ENCODE measurements at regions not wholly inside any gene's neighbourhood (a gene's known extent, or its start where the extent isn't known, plus 50 kb on each side); places are given as distances from the start of the nearest gene placed in this dataset.

- no peak overlapping the region for H2AFZ ChIP-seq (ENCODE audit: low read length)
- H3K4me3 ChIP-seq (replicated peaks in 1 of 4; ENCODE audit: control extremely low read depth in 1 of 4, insufficient read depth in 1 of 4, low read depth in 3 of 4, low read length in 4 of 4), result no peak overlapping the region
- H3K79me2 ChIP-seq (ENCODE audit: control insufficient read depth, insufficient read depth, low read length), result no peaks in the 10 kb centered on the region
- no peak for TF ChIP-seq EZH2 (IDR thresholded peaks at IDR 0.05; ENCODE audit: low read length, missing control alignments)
- TF ChIP-seq, protein P1, sequence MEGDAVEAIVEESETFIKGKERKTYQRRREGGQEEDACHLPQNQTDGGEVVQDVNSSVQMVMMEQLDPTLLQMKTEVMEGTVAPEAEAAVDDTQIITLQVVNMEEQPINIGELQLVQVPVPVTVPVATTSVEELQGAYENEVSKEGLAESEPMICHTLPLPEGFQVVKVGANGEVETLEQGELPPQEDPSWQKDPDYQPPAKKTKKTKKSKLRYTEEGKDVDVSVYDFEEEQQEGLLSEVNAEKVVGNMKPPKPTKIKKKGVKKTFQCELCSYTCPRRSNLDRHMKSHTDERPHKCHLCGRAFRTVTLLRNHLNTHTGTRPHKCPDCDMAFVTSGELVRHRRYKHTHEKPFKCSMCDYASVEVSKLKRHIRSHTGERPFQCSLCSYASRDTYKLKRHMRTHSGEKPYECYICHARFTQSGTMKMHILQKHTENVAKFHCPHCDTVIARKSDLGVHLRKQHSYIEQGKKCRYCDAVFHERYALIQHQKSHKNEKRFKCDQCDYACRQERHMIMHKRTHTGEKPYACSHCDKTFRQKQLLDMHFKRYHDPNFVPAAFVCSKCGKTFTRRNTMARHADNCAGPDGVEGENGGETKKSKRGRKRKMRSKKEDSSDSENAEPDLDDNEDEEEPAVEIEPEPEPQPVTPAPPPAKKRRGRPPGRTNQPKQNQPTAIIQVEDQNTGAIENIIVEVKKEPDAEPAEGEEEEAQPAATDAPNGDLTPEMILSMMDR (conservative IDR thresholded peaks at IDR 0.05 in 1 of 2, IDR thresholded peaks at IDR 0.05 in 1 of 2; ENCODE audit: low read depth in 1 of 2, low read length in 2 of 2), result no peak
- H4K20me1 ChIP-seq (ENCODE audit: control insufficient read depth, extremely low read depth, insufficient read depth, low read length), result no peaks in the 10 kb centered on the region
- H3K4me1 ChIP-seq (ENCODE audit: control insufficient read depth, extremely low read depth, insufficient read depth, low read length), result no peaks in the 10 kb centered on the region
- H3K9me3 ChIP-seq (ENCODE audit: control insufficient read depth, insufficient read depth, low read depth, low read length), result no peaks in the 10 kb centered on the region
- H3K27me3 ChIP-seq (ENCODE audit: control insufficient read depth, insufficient read depth, low read length), result no peaks in the 10 kb centered on the region
- H3K27ac ChIP-seq (ENCODE audit: insufficient read depth, low read length), result no peak overlapping the region
- no peak for DNase-seq (ENCODE audit: low read depth in 2 of 2)
- no peak overlapping the region for H3K9ac ChIP-seq (ENCODE audit: insufficient read depth, low read length)
- no peak overlapping the region for H3K4me2 ChIP-seq (ENCODE audit: extremely low read depth, insufficient read depth, low read length)
- no peaks in the 10 kb centered on the region for H3K36me3 ChIP-seq (ENCODE audit: control insufficient read depth, insufficient read depth, low read length)
Measured at GRCh38 chr2:234166531-234166930, 116.0 kb downstream of the SPP2 start.

GRCh38 chr2:234165421-234165820 lies 114.9 kb downstream of the SPP2 start:
- no peak overlapping the region for H2AFZ ChIP-seq (ENCODE audit: low read length)

DNA sequence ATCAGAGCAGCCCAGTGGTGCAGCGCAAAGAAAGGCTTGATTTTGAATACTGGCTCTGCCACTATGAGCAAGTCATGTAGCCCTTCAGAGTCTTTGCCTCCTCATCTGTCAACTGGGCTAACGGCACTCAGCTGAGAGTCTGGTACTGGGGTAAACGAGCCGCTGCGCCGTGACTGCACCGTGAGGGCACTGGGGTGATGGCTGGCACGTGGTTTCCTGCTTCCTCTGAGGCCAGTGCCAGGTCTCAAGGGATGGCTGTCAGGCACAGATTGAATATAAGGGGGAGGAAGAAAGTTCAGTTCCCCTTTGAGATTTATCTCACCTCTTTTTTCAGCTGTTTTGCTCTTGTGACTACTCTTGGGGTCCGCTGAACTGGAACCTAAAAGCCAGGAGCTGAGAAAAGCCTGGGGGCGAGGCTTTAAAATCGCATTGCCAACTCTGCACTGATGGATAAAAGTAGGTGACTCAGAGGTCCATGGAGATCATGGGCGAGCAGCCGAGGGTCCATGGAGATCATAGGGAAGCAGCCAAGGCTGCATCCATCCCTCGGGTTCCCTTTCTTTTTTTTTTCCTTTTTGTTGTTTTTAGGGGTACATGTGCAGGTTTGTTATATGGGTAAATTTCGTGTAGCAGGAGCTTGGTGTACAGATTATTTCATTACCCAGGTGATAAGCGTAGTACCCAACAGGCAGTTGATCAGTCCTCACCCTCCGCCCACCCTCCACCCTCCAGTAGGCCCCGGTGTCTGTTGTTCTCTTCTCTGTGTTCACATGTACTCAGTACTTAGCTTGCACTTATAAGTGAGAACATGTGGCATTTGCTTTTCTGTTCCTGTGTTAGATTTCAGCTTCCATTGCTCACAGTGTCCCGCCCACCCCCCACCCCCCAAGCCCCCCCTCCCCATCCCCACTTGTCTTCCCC lies 114.3 kb downstream of the SPP2 start:
- H3K9ac ChIP-seq (ENCODE audit: insufficient read depth, low read length), result no peak overlapping the region
- no peaks in the 10 kb centered on the region for H4K20me1 ChIP-seq (ENCODE audit: control insufficient read depth, extremely low read depth, insufficient read depth, low read length)
- H3K27ac ChIP-seq (ENCODE audit: insufficient read depth, low read length), result no peak overlapping the region
- no peaks in the 10 kb centered on the region for H3K9me3 ChIP-seq (ENCODE audit: control insufficient read depth, insufficient read depth, low read depth, low read length)
- no peak for TF ChIP-seq EZH2 (IDR thresholded peaks at IDR 0.05; ENCODE audit: low read length, missing control alignments)
- TF ChIP-seq, protein P1 (conservative IDR thresholded peaks at IDR 0.05 in 1 of 2, IDR thresholded peaks at IDR 0.05 in 1 of 2; ENCODE audit: low read depth in 1 of 2, low read length in 2 of 2), result no peak
- H3K36me3 ChIP-seq (ENCODE audit: control insufficient read depth, insufficient read depth, low read length), result no peaks in the 10 kb centered on the region
- no peaks in the 10 kb centered on the region for H3K79me2 ChIP-seq (ENCODE audit: control insufficient read depth, insufficient read depth, low read length)
- H3K4me1 ChIP-seq (ENCODE audit: control insufficient read depth, extremely low read depth, insufficient read depth, low read length), result no peaks in the 10 kb centered on the region
- DNase-seq (ENCODE audit: low read depth in 2 of 2), result no peak
- H2AFZ ChIP-seq (ENCODE audit: low read length), result no peak overlapping the region
- H3K27me3 ChIP-seq (ENCODE audit: control insufficient read depth, insufficient read depth, low read length), result no peaks in the 10 kb centered on the region
- no peak overlapping the region for H3K4me3 ChIP-seq (replicated peaks in 1 of 4; ENCODE audit: control extremely low read depth in 1 of 4, insufficient read depth in 1 of 4, low read depth in 3 of 4, low read length in 4 of 4)
- H3K4me2 ChIP-seq (ENCODE audit: extremely low read depth, insufficient read depth, low read length), result no peak overlapping the region

More at GRCh38 chr2:234165421-234165820, 114.9 kb downstream of the SPP2 start:
- Histone ChIP-seq H3K4me2 (ENCODE audit: extremely low read depth, insufficient read depth, low read length) (no peak overlapping the region), H3K4me1 (ENCODE audit: control insufficient read depth, extremely low read depth, insufficient read depth, low read length) (no peaks in the 10 kb centered on the region), H3K9me3 (ENCODE audit: control insufficient read depth, insufficient read depth, low read depth, low read length) (no peaks in the 10 kb centered on the region), H3K27ac (ENCODE audit: insufficient read depth, low read length) (no peak overlapping the region), H3K4me3 (replicated peaks in 1 of 4; ENCODE audit: control extremely low read depth in 1 of 4, insufficient read depth in 1 of 4, low read depth in 3 of 4, low read length in 4 of 4) (no peak overlapping the region), H3K27me3 (ENCODE audit: control insufficient read depth, insufficient read depth, low read length) (no peaks in the 10 kb centered on the region), H3K79me2 (ENCODE audit: control insufficient read depth, insufficient read depth, low read length) (no peaks in the 10 kb centered on the region), H3K9ac (ENCODE audit: insufficient read depth, low read length) (no peak overlapping the region), H4K20me1 (ENCODE audit: control insufficient read depth, extremely low read depth, insufficient read depth, low read length) (no peaks in the 10 kb centered on the region), H3K36me3 (ENCODE audit: control insufficient read depth, insufficient read depth, low read length) (no peaks in the 10 kb centered on the region)
- DNase-seq (ENCODE audit: low read depth in 2 of 2), result peak in 1 of 2 donors; percentile 98
- no peak for TF ChIP-seq EZH2 (IDR thresholded peaks at IDR 0.05; ENCODE audit: low read length, missing control alignments)

Data from fibroblast of lung (primary cell).